Activated CD4-positive, CD25-positive, alpha-beta regulatory T cell treated with anti-CD3 and anti-CD28 coated beads, Interleukin-2, amount 50 U/mL, for 24 hours (primary cell): ENCODE measurements at regions not wholly inside any gene's neighbourhood (a gene's known extent, or its start where the extent isn't known, plus 50 kb on each side); places are given as distances from the start of the nearest gene placed in this dataset.

Source experiments
- ATAC-seq, 2 donors: fragments of 150-1000 bp; cut with Tn5 transposase; one replicate each; pipeline ENCODE4 v1.10.0; 2021; ENCODE audit warnings: mild to moderate bottlenecking in 1 of 2, moderate library complexity in 1 of 2

DNA sequence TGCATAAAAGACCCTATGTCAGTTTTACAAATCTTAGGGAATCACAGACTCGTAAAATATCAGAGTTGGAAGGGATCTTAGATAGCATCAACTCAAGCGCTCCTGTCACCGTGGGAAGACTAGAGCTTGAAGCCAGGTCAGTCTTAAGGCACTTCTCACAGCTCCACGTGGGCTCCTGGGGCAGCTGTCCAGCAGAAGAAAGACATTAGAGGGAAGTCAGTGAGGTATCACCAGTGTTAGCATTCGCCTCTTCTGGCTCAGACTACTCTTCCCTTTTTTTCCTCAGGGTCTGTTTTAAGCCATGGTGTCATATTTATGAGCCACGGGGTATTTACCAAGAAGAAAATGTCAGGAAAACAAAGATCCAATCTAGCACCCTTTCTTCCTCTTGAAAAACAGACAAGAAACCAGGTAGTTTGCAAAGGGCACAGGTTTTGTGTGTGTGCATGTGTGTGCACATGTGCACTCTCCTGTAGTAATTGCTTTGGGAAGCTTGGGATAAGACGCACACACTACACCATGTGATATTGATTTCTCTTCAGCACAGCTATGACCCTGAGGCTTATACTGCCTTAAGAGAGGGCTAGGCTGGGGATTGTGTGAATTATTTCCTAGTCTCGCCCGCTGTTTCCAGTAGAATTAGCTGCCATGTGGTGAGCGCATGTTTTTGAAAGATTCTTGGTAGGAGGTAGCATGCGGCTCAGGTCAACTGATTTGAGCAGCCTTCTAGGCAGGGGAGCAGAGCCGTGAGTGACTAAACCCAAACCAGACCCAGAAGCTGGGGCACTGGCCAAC is 61.0 kb upstream of the ELAC2 start:
- ATAC-seq: no peak

DNA sequence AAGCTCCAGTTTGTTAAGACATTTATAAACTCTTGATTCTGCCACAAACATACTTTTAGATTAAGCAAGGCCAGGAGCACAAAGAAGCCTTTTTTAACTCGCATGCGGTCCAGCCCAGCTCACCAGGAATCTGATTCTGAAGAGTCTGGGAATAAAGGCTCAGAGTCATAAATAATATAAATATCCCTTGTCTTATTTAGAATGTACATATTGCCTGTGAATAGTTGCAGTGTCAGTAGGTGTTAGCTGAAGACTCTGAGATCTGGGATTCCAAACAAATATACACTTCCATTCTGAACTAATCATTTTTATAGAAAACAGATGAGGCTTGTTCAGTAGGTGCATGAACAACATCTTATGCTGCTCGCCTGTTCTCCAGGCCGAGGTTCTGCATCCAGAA is 59.1 kb upstream of the ELAC2 start:
- ATAC-seq: no peak

DNA sequence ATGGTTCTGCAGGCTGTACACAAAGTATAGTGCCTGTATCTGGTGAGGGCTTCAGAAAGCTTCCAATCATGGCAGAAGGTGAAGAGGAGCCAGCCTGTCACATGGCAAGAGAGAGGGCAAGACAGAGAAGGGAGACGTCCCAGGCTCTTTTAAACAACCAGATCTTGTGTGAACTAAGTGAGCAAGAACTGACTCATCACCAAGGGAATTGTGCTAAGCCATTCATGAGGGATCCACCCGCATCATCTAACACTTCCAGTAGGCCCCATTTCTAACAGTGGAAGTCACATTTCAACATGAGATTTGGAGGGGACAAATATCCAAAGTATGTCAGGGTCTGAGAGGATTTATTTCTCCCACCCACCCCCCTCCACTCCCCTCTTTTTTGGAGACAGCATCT is 56.2 kb upstream of the ELAC2 start:
- ATAC-seq: no peak

DNA sequence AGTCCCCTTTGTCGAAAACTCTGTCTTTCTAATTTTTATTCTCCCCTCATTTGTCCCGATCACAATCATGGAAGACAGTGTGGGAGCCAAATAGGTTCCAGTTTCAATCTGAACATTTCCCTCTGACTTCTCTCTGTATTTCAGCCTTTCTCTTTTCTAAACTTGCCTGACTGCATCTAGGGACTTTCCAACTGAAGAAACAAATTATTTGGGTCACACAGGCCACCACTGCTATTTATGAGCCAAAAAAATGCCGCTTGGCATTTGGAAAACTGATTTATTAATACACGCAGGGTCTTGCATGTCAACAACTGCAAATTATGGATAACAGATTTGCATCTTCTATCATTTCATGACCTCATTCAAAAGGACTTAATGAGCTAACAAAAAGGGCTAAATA is 55.2 kb upstream of the ELAC2 start:
- no peak for ATAC-seq

DNA sequence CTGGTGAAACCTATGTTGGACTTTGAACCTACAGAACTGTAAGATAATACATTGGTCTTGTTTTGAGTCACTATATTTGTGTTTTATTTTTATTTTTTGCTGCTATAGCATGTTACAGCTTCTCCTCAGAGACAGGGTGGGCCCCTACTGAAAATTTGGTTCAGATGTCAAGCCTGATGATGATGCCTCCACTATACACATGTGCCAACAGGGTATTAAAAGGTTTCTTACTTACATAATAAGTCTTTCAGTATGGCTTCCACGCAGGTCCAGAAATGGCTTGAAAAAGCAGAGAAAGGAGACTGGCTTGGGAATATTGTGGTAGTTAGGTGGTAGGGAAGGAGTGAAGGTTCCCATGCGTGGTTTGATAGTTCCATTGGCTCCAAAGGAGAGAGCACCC is 52.9 kb upstream of the ELAC2 start:
- ATAC-seq: no peak

DNA sequence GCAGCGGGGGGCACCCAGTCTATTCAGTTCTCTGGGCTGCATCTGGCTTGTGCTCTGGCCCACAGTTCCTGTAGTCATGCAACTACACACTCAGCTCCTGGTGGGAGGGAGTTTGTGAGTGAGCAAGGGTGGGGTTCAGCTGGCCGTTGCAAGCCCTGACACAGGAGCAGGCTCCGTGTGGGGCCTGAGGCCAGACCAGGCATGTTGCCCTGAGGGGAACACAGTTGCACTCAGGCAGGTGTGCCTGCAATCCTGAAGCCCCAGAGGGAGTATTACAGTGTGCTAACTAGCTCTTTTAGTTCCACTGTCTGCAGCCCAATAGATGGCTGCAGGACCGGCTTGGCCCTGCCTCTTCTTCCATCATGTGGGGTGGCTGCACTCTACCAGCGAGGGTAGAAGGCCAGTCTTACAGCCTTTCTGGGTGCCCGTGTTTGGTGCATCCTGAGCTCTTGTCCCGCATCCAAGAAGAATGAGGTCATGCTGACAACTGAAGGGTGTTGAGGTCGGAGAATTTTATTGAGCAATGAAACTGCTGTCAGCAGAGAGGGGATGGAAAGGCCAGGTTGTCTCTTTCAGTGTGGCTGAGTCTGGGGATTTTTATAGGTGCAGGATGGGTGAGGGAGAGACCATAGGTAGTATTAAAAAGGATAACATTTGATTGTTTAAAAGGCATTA is 49.9 kb upstream of the ELAC2 start:
- no peak for ATAC-seq
